ENCODE measurements at regions not wholly inside any gene's neighbourhood (a gene's known extent, or its start where the extent isn't known, plus 50 kb on each side); places are given as distances from the start of the nearest gene placed in this dataset.

GRCh38 chr9:75233011-75233410, 144.7 kb downstream of the OSTF1 start:
- TF ChIP-seq CTCF (IDR thresholded peaks at IDR 0.05) (no peak), POLR2A (IDR thresholded peaks at IDR 0.05) (no peak)

Data from testis (tissue), 2 donors.